GM20000 (cell line): ENCODE measurements at regions not wholly inside any gene's neighbourhood (a gene's known extent, or its start where the extent isn't known, plus 50 kb on each side); places are given as distances from the start of the nearest gene placed in this dataset.

Experiments
- DNase-seq: peaks from one replicate; pipeline ENCODE4 v3.0.0; 2012; ENCODE audit warnings: low spot score
- TF ChIP-seq, protein P1 (sequence below): IDR thresholded peaks from 2 replicates; pipeline ENCODE4 v1.5.1; 2012; ENCODE audit warnings: mild to moderate bottlenecking, control low read depth; ENCODE audit errors: extremely low read depth, missing control alignments

GRCh38 chr10:55474258-55474657 lies 673.2 kb upstream of the PCDH15 start:
- TF ChIP-seq, protein P1, sequence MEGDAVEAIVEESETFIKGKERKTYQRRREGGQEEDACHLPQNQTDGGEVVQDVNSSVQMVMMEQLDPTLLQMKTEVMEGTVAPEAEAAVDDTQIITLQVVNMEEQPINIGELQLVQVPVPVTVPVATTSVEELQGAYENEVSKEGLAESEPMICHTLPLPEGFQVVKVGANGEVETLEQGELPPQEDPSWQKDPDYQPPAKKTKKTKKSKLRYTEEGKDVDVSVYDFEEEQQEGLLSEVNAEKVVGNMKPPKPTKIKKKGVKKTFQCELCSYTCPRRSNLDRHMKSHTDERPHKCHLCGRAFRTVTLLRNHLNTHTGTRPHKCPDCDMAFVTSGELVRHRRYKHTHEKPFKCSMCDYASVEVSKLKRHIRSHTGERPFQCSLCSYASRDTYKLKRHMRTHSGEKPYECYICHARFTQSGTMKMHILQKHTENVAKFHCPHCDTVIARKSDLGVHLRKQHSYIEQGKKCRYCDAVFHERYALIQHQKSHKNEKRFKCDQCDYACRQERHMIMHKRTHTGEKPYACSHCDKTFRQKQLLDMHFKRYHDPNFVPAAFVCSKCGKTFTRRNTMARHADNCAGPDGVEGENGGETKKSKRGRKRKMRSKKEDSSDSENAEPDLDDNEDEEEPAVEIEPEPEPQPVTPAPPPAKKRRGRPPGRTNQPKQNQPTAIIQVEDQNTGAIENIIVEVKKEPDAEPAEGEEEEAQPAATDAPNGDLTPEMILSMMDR, result no peak

GRCh38 chr10:55470840-55471239 lies 669.8 kb upstream of the PCDH15 start:
- TF ChIP-seq, protein P1, result no peak
- no peak for DNase-seq

More at GRCh38 chr10:55474258-55474657, 673.2 kb upstream of the PCDH15 start:
- no peak for DNase-seq

DNA sequence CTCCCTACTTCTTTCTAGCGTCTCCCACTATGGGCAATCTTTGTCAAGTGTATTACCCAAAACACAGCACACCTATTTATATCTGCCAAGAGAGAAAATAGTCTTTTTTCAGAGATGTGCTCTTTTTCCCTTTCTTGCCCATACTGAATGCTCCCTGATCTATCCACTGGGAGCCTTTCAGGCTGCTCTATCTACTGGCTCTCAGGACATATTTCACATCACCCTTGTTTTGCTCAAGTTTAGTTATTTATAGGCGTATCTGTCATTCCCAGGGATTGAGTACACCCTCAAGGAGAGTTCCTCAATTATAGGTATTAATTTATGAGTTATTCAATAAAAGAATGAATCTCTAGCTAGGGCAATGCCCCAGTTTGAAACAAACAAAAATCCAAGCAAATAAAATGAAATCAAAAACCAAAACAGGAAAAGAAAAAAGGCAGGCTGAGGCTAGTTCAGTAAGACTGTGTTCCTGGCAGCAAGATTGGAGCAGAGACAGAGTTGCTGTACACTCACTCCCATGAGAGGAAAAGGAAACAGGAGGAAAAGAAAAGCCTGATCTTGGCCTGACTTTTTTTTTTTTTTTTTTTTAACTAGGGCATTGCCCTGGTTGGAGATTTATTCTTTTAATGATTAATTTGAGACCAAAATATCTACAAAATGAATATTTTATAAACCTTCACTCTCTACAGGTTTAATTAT lies 665.9 kb upstream of the PCDH15 start:
- no peak for DNase-seq
- TF ChIP-seq, protein P1, result no peak

DNA sequence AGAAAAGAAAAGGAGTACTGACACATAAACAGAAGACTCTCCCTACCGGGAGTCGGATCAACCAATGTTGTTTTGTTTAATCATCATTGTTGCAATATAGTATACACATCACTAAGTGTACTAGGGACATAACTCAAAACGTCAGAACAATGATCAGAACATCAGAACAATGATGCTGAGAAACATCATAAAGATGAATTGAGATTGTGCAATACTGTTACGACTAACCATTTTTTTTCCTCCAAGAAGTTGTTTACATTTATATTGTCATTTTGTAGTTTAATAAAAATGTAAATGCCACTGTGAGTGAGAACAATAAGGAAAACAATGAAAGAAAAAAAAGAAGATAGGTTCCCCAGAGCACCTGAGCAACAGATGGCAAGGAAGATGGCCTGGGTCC lies 663.1 kb upstream of the PCDH15 start:
- TF ChIP-seq, protein P1, result no peak
- no peak for DNase-seq

GRCh38 chr10:55460008-55460407 lies 659.0 kb upstream of the PCDH15 start:
- TF ChIP-seq, protein P1, result no peak
- DNase-seq, result no peak

DNA sequence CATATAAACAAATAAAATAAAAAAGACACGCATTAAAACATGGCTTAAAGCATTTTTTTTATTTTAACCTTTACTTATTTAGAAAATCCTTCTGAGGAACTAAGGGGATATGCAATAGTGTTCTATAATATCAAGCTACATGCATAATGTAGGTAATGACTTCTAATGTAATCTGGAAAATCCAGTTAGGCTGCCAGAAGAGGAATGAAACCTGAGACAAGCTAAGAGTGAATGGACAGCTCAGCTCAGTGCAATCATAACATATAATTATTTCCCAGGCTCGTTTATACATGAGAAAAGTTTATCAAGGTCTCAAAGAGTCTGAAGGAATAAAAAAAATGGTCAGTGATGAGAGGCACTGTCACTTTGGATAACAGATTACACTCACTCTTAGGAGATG lies 649.0 kb upstream of the PCDH15 start:
- DNase-seq, result no peak
- TF ChIP-seq, protein P1, result no peak

DNA sequence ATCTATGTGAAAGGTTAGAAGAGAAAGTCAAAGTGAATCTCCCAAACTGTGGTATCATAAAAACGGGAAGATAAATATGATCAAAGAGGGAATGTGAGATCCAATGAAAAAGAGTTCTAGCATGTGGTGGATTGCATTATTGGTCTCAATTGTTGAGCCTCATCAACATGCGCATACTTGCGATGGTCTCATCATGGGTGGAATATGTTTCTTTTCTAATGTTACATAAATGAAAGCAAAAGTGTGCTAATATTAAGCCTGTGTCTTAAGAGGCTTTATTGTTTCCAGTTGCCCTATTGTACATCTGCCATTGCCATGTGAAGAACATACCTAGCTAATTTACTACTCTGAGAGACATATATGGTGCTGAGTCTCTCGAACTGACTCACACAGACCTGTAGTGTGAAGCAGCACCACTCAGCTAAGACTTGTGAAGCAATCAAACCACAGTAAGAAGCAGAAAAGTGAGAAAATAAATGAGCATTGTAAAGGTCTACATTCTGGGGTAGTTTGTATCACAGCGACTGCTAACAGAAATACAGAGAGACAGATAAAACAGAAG lies 645.5 kb upstream of the PCDH15 start:
- DNase-seq, result no peak
- TF ChIP-seq, protein P1, result no peak
